ENCODE measurements at regions not wholly inside any gene's neighbourhood (a gene's known extent, or its start where the extent isn't known, plus 50 kb on each side); places are given as distances from the start of the nearest gene placed in this dataset.

GRCh38 chr4:84276752-84277151, 222.3 kb downstream of the NKX6-1 start:
- intact Hi-C loops (cut with micrococcal nuclease; ENCODE audit: unreplicated experiment): no loop called here
- POLR2A ChIA-PET: no interaction called here
- Histone ChIP-seq H3K4me1 (ENCODE audit: control insufficient read depth, insufficient read depth, low read length) (no peaks in the 10 kb centered on the region), H3K36me3 (ENCODE audit: control insufficient read depth, insufficient read depth, low read length) (no peaks in the 10 kb centered on the region), H3K27me3 (ENCODE audit: control insufficient read depth, insufficient read depth, low read length) (no peaks in the 10 kb centered on the region), H3K9me3 (ENCODE audit: control insufficient read depth, insufficient read depth, low read depth, low read length) (no peaks in the 10 kb centered on the region), H3K27ac (ENCODE audit: low read length) (no peak overlapping the region), H3K4me3 (ENCODE audit: low read depth in 2 of 2, low read length in 2 of 2) (no peak overlapping the region)
- no peak for DNase-seq (ENCODE audit: low read depth, low spot score)
- in situ Hi-C loops (cut with HindIII; ENCODE audit: low pct_unique_long_range_greater_than_20kb, low sequenced_read_pairs): no loop called here
- ATAC-seq: no peak
- no TSS peak for BruUV-seq (replicated peaks)
- TF ChIP-seq CTCF (IDR thresholded peaks at IDR 0.05): no peak
- TF ChIP-seq POLR2AphosphoS5 (IDR thresholded peaks at IDR 0.05; ENCODE audit: low read depth, low read length): no peak
- no peak for TF ChIP-seq SIN3A (IDR thresholded peaks at IDR 0.05; ENCODE audit: borderline replicate concordance, insufficient read depth, low read depth, low read length)
- TF ChIP-seq, protein P1, sequence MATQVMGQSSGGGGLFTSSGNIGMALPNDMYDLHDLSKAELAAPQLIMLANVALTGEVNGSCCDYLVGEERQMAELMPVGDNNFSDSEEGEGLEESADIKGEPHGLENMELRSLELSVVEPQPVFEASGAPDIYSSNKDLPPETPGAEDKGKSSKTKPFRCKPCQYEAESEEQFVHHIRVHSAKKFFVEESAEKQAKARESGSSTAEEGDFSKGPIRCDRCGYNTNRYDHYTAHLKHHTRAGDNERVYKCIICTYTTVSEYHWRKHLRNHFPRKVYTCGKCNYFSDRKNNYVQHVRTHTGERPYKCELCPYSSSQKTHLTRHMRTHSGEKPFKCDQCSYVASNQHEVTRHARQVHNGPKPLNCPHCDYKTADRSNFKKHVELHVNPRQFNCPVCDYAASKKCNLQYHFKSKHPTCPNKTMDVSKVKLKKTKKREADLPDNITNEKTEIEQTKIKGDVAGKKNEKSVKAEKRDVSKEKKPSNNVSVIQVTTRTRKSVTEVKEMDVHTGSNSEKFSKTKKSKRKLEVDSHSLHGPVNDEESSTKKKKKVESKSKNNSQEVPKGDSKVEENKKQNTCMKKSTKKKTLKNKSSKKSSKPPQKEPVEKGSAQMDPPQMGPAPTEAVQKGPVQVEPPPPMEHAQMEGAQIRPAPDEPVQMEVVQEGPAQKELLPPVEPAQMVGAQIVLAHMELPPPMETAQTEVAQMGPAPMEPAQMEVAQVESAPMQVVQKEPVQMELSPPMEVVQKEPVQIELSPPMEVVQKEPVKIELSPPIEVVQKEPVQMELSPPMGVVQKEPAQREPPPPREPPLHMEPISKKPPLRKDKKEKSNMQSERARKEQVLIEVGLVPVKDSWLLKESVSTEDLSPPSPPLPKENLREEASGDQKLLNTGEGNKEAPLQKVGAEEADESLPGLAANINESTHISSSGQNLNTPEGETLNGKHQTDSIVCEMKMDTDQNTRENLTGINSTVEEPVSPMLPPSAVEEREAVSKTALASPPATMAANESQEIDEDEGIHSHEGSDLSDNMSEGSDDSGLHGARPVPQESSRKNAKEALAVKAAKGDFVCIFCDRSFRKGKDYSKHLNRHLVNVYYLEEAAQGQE (IDR thresholded peaks at IDR 0.05; ENCODE audit: insufficient read depth in 1 of 2, low read depth in 2 of 2, low read length in 1 of 2): no peak
- no peak for TF ChIP-seq TCF7L2 (IDR thresholded peaks at IDR 0.05; ENCODE audit: low read depth, low read length)
- CTCF ChIA-PET: no interaction called here

DNA sequence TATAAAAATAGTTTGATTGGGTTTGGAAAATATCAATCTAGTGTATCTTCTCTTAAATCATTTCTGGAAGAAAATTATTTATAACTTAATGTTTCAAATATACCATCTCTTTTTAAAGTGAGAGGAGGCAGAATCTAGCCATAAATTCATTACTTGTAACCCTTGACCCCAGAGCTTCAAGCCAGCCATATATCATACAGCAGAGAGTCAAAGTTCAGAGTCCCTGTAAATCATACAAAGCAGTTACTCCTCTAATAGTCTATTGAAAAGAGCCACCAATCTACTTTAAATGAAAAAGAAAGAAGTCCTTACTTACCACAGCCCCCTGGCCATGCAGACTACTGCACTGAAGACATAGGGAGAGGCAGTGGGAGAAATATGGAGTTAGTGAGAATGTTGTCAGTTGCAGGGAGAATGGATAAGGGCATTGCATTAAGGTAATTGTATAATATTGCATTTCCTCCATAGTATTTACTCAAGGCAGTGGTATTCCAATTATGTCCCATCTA, 229.5 kb downstream of the NKX6-1 start:
- BruUV-seq (replicated peaks): no TSS peak
- no peaks in the 10 kb centered on the region for H3K36me3 ChIP-seq (ENCODE audit: control insufficient read depth, insufficient read depth, low read length)
- DNase-seq (ENCODE audit: low read depth, low spot score): no peak
- no peak overlapping the region for H3K27ac ChIP-seq (ENCODE audit: low read length)
- in situ Hi-C loops (cut with HindIII; ENCODE audit: low pct_unique_long_range_greater_than_20kb, low sequenced_read_pairs) (no loop called here), intact Hi-C loops (cut with micrococcal nuclease; ENCODE audit: unreplicated experiment) (no loop called here)
- H3K9me3 ChIP-seq (ENCODE audit: control insufficient read depth, insufficient read depth, low read depth, low read length): no peaks in the 10 kb centered on the region
- POLR2A ChIA-PET: no interaction called here
- no peak for ATAC-seq
- H3K4me1 ChIP-seq (ENCODE audit: control insufficient read depth, insufficient read depth, low read length): no peaks in the 10 kb centered on the region
- TF ChIP-seq TCF7L2 (IDR thresholded peaks at IDR 0.05; ENCODE audit: low read depth, low read length) (no peak), SIN3A (IDR thresholded peaks at IDR 0.05; ENCODE audit: borderline replicate concordance, insufficient read depth, low read depth, low read length) (no peak), POLR2AphosphoS5 (IDR thresholded peaks at IDR 0.05; ENCODE audit: low read depth, low read length) (no peak), CTCF (IDR thresholded peaks at IDR 0.05) (no peak)
- TF ChIP-seq, protein P1 (IDR thresholded peaks at IDR 0.05; ENCODE audit: insufficient read depth in 1 of 2, low read depth in 2 of 2, low read length in 1 of 2): no peak
- CTCF ChIA-PET: no interaction called here
- H3K4me3 ChIP-seq (ENCODE audit: low read depth in 2 of 2, low read length in 2 of 2): no peak overlapping the region
- no peaks in the 10 kb centered on the region for H3K27me3 ChIP-seq (ENCODE audit: control insufficient read depth, insufficient read depth, low read length)
